ENCODE measurements at regions not wholly inside any gene's neighbourhood (a gene's known extent, or its start where the extent isn't known, plus 50 kb on each side); places are given as distances from the start of the nearest gene placed in this dataset.
"Not testable (repeated sequence)": the region's sequence is repeated elsewhere in the genome, so short reads cannot be mapped to it uniquely, and the experiment has no call there.

- peak; percentile 65 for DNase-seq
These were observed 429.7 kb downstream of the ETS1 start for GRCh38 chr11:128157423-128158298.

GRCh38 chr11:128156486-128156885, 430.9 kb downstream of the ETS1 start:
- DNase-seq: no peak

GRCh38 chr11:128155590-128155989, 431.8 kb downstream of the ETS1 start:
- DNase-seq: no peak

- DNase-seq: no peak
These were observed 433.7 kb downstream of the ETS1 start for GRCh38 chr11:128153697-128154048.

GRCh38 chr11:128152796-128153696, 434.3 kb downstream of the ETS1 start:
- no peak for DNase-seq

GRCh38 chr11:128151780-128152179, 435.6 kb downstream of the ETS1 start:
- no peak for DNase-seq

- no peak for DNase-seq
These were observed 436.0 kb downstream of the ETS1 start for GRCh38 chr11:128151338-128151737.

GRCh38 chr11:128148208-128148607, 439.1 kb downstream of the ETS1 start:
- DNase-seq: no peak

- no peak for DNase-seq
These were observed 440.3 kb downstream of the ETS1 start for GRCh38 chr11:128146926-128147605.

- DNase-seq: not testable (repeated sequence)
These were observed 447.1 kb downstream of the ETS1 start for GRCh38 chr11:128140293-128140692.

GRCh38 chr11:128135451-128135850, 451.9 kb downstream of the ETS1 start:
- DNase-seq: no peak

- DNase-seq: no peak
These were observed 453.9 kb downstream of the ETS1 start for GRCh38 chr11:128133501-128133900.

GRCh38 chr11:128130052-128130451, 457.3 kb downstream of the ETS1 start:
- DNase-seq: no peak

- no peak for DNase-seq
These were observed 461.6 kb downstream of the ETS1 start for GRCh38 chr11:128125723-128126122.

GRCh38 chr11:128116885-128117284, 470.5 kb downstream of the ETS1 start:
- DNase-seq: no peak

- DNase-seq: peak; percentile 29
These were observed 470.9 kb downstream of the ETS1 start for GRCh38 chr11:128116447-128116846.

- DNase-seq: no peak
These were observed 481.4 kb downstream of the ETS1 start for GRCh38 chr11:128105950-128106349.

- DNase-seq: no peak
These were observed 481.8 kb downstream of the ETS1 start for GRCh38 chr11:128105511-128105910.

- no peak for DNase-seq
These were observed 484.0 kb downstream of the ETS1 start for GRCh38 chr11:128103278-128103873.

- no peak for DNase-seq
These were observed 488.6 kb downstream of the ETS1 start for GRCh38 chr11:128098781-128099180.

- DNase-seq: no peak
These were observed 491.8 kb downstream of the ETS1 start for GRCh38 chr11:128095466-128095981.

GRCh38 chr11:128093689-128094088, 493.7 kb downstream of the ETS1 start:
- DNase-seq: no peak
